ENCODE measurements at regions not wholly inside any gene's neighbourhood (a gene's known extent, or its start where the extent isn't known, plus 50 kb on each side); places are given as distances from the start of the nearest gene placed in this dataset.

DNA sequence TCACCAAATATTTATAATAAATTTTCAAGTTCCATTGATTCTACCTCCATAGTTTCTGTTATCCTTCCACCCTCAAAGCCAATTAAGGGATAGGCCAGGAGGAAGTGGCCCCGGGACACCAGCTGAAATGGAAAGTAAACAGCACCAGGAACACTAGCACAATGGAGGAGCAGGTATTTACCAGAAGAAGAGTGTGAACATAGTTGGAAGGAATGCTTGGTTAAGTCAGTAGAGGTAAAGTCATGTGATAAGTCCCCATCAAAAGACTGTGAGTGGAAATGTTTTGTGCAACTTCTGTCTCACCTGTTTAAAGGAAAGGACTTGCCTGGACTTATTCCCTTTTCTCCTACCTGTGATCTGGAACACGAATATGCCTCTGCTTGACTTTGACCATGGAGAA lies 146.7 kb upstream of the RAI14 start:
- no peak for DNase-seq

DNA sequence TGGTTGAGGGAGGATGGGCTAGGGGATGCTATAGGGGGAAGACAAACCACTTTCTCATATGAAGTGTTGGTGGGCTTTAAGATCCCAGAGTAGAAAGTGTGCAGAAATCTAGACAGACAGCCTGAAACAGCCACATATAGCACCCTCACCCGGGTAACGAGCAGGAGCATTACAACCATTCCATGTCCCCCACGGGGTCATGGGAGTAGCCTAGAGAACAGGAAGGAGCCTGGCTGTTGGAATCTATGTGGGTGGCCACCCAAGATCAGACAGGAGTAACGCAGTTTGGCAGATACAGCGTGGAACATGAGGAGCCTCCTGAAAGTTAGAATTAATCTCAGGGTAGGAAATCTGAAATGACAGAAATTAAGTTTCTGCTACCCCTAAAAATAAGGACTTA lies 146.1 kb upstream of the RAI14 start:
- DNase-seq: no peak

- DNase-seq: no peak
These were observed 145.1 kb upstream of the RAI14 start for GRCh38 chr5:34511063-34511462.

DNA sequence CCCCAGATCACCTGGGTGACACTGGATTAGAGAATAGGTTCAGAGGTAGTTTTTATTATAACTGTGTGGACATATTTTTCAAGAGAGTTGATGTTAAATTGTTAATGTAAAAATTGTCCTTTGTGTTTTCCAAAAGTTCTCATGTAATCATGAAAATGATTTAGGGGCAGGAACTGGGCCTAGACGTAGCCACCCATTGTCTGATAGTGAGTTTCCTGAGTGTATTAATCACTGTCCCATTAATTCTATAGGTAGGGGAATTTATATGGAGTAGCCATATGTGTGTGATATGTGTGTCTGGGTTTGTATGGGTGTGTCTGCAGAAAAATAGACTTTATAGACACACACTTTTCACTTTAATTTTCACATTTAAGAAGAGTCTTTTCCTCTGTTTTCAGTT lies 144.6 kb upstream of the RAI14 start:
- DNase-seq: no peak

DNA sequence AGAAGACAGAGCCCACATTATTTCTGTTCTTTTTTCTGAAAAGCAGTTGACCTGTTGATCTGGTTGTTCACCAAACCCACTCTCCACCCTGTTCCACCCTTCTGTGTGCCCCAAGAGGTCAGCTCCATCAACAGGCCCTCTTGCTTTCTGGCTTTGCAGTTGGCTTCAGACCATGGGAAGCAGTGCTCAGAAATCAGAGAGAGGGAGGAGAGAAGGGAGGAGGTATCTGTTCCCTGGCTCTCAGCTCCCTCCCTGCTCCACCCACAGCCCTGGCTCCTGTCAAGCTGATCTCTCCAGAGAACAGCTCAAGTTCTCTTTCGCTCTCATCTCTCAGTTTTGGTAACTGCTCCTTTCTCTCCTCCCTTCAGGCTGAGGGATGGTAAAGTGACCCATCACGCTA lies 144.2 kb upstream of the RAI14 start:
- no peak for DNase-seq

GRCh38 chr5:34516166-34516565 lies 140.0 kb upstream of the RAI14 start:
- DNase-seq: no peak

DNA sequence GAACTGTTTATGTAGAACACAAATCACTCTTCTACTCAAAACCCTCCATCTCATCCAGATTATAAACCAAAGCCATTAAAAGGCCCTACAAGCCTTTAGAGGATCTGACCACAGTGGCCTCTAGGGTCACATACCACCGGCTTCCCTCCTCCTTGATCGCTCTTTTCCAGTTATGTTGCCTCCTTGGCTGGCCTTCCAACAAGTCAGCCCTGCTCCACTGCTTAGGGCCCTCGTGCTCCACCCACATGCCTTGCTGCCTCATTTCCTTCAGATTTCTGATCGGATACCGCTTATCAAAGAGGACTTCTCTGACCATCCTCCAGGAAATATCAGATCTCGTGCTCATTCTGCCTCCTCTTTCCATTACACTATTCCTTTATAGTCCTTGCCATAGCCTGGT lies 139.4 kb upstream of the RAI14 start:
- no peak for DNase-seq

DNA sequence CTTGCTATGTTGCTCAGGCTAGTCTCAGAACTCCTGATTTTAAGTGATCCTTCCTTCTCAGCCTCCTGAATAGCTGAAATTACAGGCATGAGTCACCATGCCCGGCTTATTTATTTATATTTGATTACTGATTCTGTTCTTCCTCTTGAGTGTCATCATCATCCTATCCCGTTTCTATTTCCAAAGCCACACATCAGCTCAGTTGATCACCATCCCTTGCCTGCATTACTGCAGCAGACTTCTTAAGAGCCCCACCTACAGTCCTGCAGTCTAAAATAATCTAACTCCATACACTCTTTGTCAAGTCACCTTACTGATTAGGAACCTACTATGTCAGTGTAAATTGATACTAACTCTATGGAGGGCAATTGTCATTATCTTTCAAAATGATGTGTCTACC lies 138.9 kb upstream of the RAI14 start:
- no peak for DNase-seq

GRCh38 chr5:34519489-34520220 lies 136.5 kb upstream of the RAI14 start:
- no peak for DNase-seq

DNA sequence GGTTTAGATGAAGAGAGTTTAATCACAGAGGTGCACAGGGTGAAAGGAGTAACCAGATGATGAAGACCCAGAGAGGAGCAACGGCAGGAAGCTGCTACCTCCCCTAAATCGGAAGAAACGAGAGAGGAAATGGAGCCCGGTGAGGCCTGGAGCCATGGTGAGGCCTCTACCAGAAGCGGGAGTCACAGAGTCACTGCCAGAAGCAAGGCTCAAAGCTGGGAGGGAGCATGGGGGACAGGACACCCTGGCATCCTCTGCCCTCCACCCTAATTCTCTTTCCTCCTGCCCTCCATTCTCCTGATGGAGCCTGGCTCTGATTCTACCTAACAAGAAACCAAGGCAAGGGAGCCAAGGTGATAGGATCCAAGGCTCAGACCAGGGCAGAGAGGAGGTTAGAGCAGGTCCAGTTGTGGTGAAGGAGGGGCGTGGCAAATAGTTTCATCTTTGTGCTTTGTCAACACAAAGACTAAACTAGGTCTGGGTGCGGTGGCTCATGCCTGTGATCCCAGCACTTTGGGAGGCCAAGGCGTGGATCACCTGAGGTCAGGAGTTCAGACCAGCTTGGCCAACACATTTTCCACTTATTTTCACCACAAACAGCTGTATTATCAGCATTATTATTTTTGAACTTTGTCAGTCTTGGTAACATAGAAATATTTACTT lies 134.4 kb upstream of the RAI14 start:
- no peak for DNase-seq

GRCh38 chr5:34522599-34523386 lies 133.3 kb upstream of the RAI14 start:
- DNase-seq: peak; percentile 82

GRCh38 chr5:34523387-34523726 lies 132.8 kb upstream of the RAI14 start:
- DNase-seq: no peak

- DNase-seq: no peak
These were observed 132.0 kb upstream of the RAI14 start for GRCh38 chr5:34524123-34524522.

GRCh38 chr5:34525761-34526160 lies 130.4 kb upstream of the RAI14 start:
- DNase-seq: no peak

GRCh38 chr5:34526682-34527305 lies 129.3 kb upstream of the RAI14 start:
- no peak for DNase-seq

DNA sequence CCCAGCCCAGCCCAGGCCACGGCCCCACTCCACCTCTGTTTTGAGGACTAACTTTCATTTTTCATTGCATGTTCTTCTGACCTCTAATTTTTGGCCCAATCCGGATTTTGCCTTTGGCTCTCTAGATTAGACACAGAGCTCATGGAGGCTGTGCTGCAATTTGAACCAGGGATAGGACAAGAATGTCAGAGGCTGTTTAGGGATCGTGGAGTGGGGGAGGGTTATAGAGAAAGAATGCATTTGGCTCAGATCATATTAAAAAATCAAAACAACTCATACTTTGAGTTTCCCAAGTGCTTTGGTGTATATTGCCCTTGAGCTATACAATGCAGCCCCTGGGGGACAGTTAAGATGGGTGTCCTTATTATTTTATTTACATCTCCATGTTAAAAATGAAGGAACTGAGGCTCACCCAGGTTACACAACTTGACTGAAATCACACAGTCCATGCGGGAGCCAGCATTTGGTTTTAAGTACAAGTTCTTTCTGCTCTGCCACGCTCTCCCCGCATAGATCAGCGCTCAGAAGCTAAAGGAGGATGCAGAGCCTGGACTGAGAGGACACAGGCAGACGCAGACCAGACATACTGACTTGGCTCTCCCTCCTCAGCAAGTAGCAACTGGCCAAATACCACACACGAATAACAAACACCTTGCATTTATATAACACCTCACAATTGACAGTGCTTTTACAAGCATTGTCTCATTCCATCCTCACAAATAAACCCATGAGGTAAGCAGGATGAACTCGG lies 126.4 kb upstream of the RAI14 start:
- no peak for DNase-seq

GRCh38 chr5:34530637-34531036 lies 125.5 kb upstream of the RAI14 start:
- no peak for DNase-seq

DNA sequence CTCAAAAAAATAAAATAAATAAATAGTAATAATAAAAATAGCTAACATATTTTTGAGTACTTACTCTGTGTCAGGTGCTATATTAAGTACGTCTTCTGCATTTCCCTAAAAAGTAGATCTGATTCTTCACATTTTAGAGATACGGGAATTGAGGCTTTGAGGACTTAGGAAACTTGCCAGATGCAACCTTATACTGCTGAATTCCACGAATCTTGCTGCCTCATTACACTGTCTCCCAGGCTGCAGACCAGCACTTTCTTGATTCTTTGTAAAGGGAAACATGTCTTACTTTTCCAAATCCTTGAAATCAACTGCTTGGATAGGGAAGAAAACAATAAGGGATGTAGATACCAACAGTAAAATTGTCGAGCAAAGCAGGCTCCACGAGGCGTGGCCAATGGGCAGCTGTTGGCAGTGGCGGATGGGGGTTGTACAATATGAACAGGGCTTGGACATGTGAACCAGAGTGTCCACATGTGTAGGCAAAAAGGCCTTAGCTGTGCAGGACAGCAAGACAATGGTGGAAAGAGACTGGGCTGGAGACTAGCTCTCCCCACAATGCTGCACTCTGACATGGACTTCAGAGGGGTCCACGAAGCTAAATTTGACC lies 124.3 kb upstream of the RAI14 start:
- no peak for DNase-seq

- no peak for DNase-seq
These were observed 122.3 kb upstream of the RAI14 start for GRCh38 chr5:34533582-34534522.

DNA sequence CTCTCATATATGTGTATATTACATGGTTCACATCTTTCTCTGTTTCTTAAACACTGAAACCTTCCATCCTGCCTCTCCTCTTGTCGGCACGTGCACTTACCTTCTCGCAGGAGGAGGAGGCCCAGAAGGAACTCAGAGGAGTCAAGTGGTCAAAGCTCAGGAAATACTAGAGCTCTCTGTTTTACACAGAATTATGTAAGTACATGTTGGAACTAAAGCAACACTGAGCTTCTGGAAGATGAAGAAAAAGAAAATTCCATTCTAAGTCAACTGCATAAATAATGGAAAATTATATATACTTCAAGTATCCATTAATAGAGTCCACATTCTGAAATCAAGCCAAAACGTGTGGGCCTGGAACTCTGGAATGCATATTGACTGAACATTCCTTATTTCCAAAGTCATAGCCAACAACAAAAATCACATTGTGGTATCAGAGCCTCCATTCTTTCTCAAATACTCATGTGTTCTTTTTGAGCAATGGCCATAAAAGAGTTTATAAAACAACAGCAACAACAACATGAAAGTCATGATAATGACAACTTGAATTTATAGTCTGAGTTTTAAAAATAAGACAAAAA lies 121.5 kb upstream of the RAI14 start:
- DNase-seq: no peak

Measured in left kidney (tissue), 1 donor.